HAP-1 (cell line): ENCODE measurements at regions not wholly inside any gene's neighbourhood (a gene's known extent, or its start where the extent isn't known, plus 50 kb on each side); places are given as distances from the start of the nearest gene placed in this dataset.
"Not testable (repeated sequence)": the region's sequence is repeated elsewhere in the genome, so short reads cannot be mapped to it uniquely, and the experiment has no call there.

Source experiments
- DNase-seq, 2 experiments: peaks; one replicate each; pipeline ENCODE4 v3.0.0-alpha.2; 2016 to 2020; ENCODE audit warnings: low spot score in 2 of 2
- H3K27me3 ChIP-seq: fragments of 250-450 bp; sonication (Bioruptor Pico); 2 replicates; pipeline ENCODE4 v1.5.1; 2020; ENCODE audit warnings: low read depth, mild to moderate bottlenecking, moderate library complexity
- H3K36me3 ChIP-seq: fragments of 250-450 bp; sonication (Bioruptor Pico); replicated peaks from 2 replicates; pipeline ENCODE4 v1.5.1; 2020; ENCODE audit warnings: mild to moderate bottlenecking
- H3K4me1 ChIP-seq: fragments of 250-450 bp; sonication (Bioruptor Pico); 2 replicates; pipeline ENCODE4 v1.5.1; 2020; ENCODE audit warnings: mild to moderate bottlenecking
- H3K4me3 ChIP-seq: fragments of 250-450 bp; sonication (Bioruptor Pico); 2 replicates; pipeline ENCODE4 v1.5.1; 2020; ENCODE audit warnings: mild to moderate bottlenecking, moderate library complexity
- H3K9me3 ChIP-seq: fragments of 250-450 bp; sonication (Bioruptor Pico); 2 replicates; pipeline ENCODE4 v1.5.1; 2020; ENCODE audit warnings: mild to moderate bottlenecking, moderate library complexity
- in situ Hi-C: fragments of 300-500 bp; cut with MboI; formaldehyde crosslinking; loops from 3 replicates; pipeline ENCODE4 v1.14.3; 2020; ENCODE audit warnings: low sequenced_read_pairs, inconsistent platforms, mixed read lengths

DNA sequence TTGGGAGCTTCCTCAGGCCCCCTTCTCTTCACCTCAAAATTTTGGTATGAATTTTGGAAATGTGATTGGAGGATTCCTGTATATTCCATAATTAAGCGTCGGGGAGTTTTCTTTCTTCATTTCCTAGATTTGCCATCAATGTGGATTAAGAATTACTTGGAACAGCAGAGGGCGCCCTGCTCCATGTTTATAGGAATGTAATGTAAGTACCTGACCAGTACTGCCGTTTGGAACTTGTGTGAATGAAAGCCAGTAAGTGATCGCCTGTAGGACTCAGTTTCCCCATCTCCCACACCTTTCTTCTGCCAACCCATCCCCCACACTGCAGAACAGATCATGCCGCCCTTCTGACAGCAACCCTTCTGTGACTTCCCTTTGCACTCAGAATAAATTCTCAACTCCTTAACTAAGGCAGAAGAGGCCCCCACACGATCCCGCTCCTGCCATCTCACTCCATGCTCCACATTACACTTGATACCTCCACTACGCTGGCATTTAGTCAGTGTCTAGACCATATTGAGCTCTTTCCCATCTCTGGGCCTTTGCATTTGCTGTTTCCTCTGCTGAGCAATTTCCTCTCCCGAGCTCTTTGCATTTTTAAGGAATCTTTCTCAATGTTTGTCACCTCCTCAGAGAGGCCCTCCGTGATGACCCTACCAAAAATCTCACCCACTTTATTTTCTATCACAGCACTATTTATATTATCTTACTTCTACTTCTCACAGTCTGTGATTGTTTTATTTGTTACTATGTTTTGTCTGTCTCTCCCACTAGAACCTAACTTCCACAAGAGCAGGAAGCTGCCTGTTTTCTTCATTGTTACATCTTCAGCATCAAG, 79.5 kb upstream of the HTR4 start:
- in situ Hi-C loops, result loop anchor here (25.0 kb wide), 1 partner anchor 547 kb away; no protein-coding TSS in a partner anchor
- H3K9me3 ChIP-seq, result no peaks in the 10 kb centered on the region
- H3K4me3 ChIP-seq, result no peak overlapping the region
- no peaks in the 10 kb centered on the region for H3K4me1 ChIP-seq
- H3K36me3 ChIP-seq, result no peaks in the 10 kb centered on the region
- peak; percentile 58 to 83 for DNase-seq
- H3K27me3 ChIP-seq, result peaks cover 6% of the 10 kb centered on the region; the same call in 1 of the 2 replicates

DNA sequence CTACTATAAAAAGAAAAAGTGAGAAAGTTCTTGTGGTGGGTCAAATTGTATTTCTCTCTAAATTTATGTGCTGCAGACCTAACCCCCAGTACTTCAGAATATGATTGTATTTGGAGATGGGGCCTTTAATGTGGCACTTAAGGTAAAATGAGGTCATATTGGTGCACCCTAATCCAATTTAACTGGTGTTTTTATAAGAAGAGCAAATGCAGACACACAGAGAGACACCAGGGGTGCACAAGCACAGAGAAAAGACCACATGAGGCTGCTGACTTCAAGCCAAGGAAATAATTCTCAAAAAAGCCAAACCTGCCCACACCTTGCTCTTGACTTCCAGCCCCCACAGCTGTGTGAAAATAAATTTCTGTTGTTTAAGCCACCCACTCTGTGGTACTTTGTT, 80.2 kb upstream of the HTR4 start:
- H3K27me3 ChIP-seq, result peaks cover 6% of the 10 kb centered on the region; the same call in 1 of the 2 replicates
- in situ Hi-C loops, result loop anchor here (25.0 kb wide), 1 partner anchor 547 kb away; no protein-coding TSS in a partner anchor

DNA sequence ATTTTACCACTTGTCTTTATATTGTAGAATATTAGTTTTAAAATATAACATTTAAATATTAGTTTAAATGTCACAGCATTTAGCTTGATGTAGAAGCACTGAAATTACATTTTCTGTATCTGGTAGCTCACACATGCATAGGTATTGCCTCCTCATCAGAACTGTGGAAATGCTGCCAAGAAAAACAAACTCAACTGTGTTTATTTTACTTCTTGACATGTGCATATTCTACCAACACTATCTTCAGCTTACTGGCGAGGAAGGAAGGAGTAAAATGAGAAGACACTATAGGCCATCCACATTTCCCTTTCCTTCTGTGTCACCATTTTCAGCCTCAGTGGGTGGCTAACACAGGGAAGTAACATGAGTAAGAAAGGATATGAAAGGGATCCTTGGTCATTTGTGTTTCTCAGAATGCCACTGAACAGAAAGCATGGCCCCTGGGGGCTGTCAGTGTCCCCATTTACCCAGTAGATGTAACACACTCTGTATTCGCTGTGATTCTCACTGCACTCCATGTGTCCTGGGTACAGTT, 81.0 kb upstream of the HTR4 start:
- Histone ChIP-seq H3K36me3 (no peaks in the 10 kb centered on the region), H3K4me1 (no peaks in the 10 kb centered on the region), H3K9me3 (no peaks in the 10 kb centered on the region), H3K4me3 (no peak overlapping the region), H3K27me3 (peaks cover 6% of the 10 kb centered on the region; the same call in 1 of the 2 replicates)
- DNase-seq, result no peak
- in situ Hi-C loops, result loop anchor here (25.0 kb wide), 1 partner anchor 548 kb away; no protein-coding TSS in a partner anchor

More for the DNA sequence above, 80.2 kb upstream of the HTR4 start:
- Histone ChIP-seq H3K36me3 (no peaks in the 10 kb centered on the region), H3K4me3 (no peak overlapping the region), H3K9me3 (no peaks in the 10 kb centered on the region), H3K4me1 (no peaks in the 10 kb centered on the region)
- no peak for DNase-seq

DNA sequence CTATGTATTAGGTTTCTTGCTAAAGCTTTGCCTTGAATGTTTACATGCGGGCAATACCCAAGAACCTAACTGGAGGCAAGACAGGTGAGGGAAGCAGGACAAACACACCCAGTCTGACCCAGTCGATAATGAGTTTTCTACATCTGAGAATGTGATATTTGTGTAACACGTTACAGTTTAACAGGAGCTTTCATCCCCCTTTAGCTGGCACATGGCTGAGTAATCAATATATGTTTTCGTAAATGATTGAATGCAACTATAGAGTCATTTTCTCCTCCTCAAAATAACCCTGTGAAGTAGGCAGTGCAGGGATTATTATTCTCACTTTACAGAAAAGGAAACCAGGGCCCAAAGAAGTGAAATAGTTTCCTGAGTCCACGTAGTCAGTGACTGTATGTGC, 84.7 kb upstream of the HTR4 start:
- Histone ChIP-seq H3K9me3 (no peaks in the 10 kb centered on the region), H3K27me3 (peaks cover 4% of the 10 kb centered on the region; the same call in 1 of the 2 replicates), H3K4me1 (no peaks in the 10 kb centered on the region), H3K4me3 (no peak overlapping the region), H3K36me3 (no peaks in the 10 kb centered on the region)
- DNase-seq, result no peak
- in situ Hi-C loops, result loop anchor here (25.0 kb wide), 1 partner anchor 552 kb away; no protein-coding TSS in a partner anchor

DNA sequence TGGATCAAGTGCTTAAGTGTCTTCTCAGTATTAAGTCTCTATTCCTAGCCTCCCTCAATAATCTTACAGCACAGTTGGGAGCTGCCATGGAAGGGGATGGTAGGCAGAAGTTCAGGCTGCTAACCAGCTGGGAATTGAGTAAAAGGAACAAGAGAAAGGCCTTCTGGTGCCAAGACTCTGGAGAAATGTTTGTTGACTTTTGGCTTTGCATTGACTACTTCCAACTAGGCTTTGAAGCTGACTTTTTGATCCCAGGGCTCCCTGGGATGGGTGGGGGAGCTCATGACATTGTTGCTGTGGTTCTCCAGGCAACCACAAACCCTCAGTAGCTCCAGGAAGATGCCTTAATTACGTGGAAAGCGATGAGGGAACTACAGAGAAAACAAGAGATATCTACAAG, 85.2 kb upstream of the HTR4 start:
- Histone ChIP-seq H3K9me3 (no peaks in the 10 kb centered on the region), H3K4me1 (no peaks in the 10 kb centered on the region), H3K27me3 (peaks cover 4% of the 10 kb centered on the region; the same call in 1 of the 2 replicates), H3K36me3 (no peaks in the 10 kb centered on the region), H3K4me3 (no peak overlapping the region)
- in situ Hi-C loops, result loop anchor here (25.0 kb wide), 1 partner anchor 552 kb away; no protein-coding TSS in a partner anchor
- no peak for DNase-seq

DNA sequence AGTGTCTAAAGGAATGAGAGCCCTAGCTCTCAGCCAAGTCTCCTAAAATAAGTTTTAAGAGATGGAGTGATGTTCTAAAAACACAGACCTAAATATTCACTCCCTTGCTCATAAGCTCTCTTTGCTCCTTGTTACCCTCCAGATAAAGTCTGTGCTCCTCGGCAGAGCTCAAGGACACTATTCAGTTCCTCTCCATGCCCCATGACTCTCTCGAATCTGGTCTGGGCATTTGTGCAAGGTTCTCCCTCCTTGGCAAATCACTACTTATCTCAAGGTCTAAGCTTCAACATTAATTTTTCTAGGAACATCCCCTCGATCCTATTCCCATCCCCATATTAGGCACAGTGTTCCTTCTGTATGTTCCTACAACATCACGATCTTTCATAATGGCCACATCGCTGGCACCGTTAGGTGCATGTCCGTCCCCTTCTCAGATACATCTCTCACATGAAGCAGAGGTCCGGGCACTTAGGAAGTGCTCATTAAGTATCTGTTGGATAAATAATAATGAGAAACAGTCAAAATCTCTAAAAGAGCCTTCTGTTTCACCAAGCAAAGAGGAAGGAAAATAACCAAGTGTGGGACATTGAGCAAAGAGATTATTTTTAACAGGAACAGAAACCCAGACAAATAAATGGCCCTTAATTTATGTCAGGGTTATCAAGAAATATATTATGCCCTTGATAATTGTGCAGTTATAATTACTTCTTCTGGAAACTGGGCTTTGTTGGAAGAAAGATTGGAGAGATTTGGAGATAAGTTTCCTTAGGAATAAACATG, 85.9 kb upstream of the HTR4 start:
- in situ Hi-C loops, result loop anchor here (25.0 kb wide), 1 partner anchor 553 kb away; no protein-coding TSS in a partner anchor

DNA sequence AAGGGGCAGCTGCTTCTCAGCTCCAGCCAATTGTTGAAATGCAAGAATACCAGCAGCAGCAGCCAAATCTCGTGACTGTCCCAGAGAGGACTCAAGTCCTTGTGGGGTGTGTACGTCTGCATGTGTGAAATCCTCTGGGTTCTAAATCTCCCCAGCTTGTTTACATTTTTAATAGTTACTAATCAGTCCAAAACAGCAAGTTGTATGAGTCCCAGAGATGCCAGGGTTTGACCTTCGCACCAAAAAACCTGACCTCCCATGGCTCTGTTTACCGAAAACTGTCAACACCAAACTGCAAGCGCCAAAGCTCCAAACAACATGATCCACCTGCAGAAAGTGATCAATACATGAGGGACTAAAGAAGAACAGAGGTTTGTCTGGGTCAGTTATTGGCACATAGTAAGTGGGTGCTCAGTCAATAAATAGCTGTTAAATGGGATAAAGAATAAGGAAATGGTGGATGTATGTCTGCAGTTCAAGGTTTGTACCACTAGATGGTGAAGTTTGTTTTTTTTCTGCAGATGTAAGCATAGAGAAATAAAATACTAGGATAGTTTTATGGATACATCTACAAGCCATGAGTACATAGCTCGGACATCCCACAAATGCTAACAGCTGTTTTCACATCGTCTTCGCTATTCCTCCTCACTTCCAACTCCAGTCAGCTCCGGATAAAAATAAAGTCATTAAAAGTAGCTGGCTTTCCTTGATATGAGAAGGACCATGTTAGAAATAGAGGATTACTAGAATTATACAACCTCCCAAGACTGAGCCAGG, 85.3 kb upstream of the ADRB2 start:
- in situ Hi-C loops, result loop anchor here (25.0 kb wide), 1 partner anchor 554 kb away; no protein-coding TSS in a partner anchor
- no peaks in the 10 kb centered on the region for H3K36me3 ChIP-seq
- peak in 1 of 2 experiments; percentile 8 for DNase-seq

More for the DNA sequence above, 85.9 kb upstream of the HTR4 start:
- DNase-seq, result no peak
- H3K4me1 ChIP-seq, result no peaks in the 10 kb centered on the region
- no peaks in the 10 kb centered on the region for H3K27me3 ChIP-seq
- no peaks in the 10 kb centered on the region for H3K36me3 ChIP-seq
- no peak overlapping the region for H3K4me3 ChIP-seq
- no peaks in the 10 kb centered on the region for H3K9me3 ChIP-seq

DNA sequence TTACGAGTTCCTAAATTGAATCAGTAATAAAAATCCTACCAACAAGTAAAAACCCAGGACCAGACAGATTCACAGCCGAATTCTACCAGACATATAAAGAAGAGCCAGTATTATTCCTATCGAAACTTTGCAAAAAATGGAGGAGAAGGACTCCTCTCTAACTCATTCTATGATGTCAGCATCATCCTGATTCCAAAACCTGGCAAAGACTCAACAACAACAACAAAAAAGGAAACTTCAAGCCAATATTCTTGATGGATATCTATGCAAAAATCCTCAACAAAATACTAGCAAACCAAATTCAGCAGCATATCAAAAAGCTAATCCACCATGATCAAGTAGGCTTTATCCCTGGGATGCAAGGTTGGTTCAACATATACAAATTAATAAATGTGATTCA, 84.6 kb upstream of the ADRB2 start:
- not testable (repeated sequence) for H3K4me3 ChIP-seq, H3K9me3 ChIP-seq, H3K4me1 ChIP-seq, H3K36me3 ChIP-seq, DNase-seq, H3K27me3 ChIP-seq
- in situ Hi-C loops, result loop anchor here (25.0 kb wide), 1 partner anchor 554 kb away; no protein-coding TSS in a partner anchor

More for the DNA sequence above, 85.3 kb upstream of the ADRB2 start:
- Histone ChIP-seq H3K9me3 (no peaks in the 10 kb centered on the region), H3K4me1 (no peaks in the 10 kb centered on the region), H3K27me3 (no peaks in the 10 kb centered on the region), H3K4me3 (no peak overlapping the region)

DNA sequence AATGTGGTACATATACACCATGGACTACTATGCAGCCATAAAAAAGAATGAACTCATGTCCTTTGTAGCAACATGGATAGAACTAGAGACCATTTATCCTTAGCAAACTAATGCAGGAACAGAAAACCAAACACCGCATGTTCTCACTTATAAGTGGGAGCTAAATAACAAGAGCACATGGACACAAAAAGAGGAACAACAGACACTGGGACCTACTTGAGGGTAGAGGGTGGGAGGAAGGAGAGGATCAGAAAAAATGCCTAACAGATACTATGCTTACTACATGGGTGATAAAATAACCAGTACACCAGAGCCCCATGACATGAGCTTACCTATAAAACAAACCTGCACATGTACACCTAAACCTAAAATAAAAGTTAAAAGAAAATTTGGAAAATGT, 82.0 kb upstream of the ADRB2 start:
- in situ Hi-C loops, result loop anchor here (25.0 kb wide), 1 partner anchor 557 kb away; no protein-coding TSS in a partner anchor
- H3K4me3 ChIP-seq, H3K36me3 ChIP-seq, H3K27me3 ChIP-seq, H3K4me1 ChIP-seq, H3K9me3 ChIP-seq, DNase-seq: not testable (repeated sequence)

DNA sequence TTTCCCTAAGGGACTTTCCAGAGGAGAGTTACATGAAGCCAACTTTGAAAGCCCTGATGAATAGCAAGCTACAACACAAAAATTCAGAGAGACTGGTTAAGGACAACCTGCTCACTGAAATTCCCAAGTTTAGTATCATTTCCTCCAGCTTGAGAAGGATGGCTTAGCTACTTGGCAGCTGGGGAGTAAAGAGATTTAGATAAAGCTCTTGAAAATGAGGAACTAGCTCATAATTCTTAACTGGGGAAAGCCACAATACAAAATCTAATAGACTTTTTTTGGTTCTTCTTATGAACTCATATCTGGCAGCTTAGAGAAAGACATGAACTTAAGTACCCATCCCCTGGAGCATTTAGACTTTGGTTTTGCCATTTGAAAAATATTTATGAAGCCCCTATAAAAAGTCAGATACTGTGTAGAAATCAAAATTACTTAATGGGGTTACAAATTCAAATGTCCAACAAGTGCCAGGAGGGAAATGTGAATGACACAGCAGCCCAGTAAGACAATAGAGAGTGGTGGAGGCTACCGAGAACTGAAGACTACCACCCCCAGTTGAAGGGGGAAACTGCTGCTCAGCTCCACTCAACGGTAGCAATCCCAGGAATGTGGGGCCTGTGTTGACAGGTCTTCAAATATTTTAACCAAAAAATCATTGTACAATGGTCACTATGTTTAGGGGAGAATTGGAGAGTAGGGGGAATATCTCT, 79.4 kb upstream of the ADRB2 start:
- Histone ChIP-seq H3K4me1 (no peaks in the 10 kb centered on the region), H3K36me3 (no peaks in the 10 kb centered on the region), H3K27me3 (no peaks in the 10 kb centered on the region), H3K9me3 (no peaks in the 10 kb centered on the region), H3K4me3 (no peak overlapping the region)
- DNase-seq, result no peak
- in situ Hi-C loops, result loop anchor here (25.0 kb wide), 1 partner anchor 560 kb away; no protein-coding TSS in a partner anchor

DNA sequence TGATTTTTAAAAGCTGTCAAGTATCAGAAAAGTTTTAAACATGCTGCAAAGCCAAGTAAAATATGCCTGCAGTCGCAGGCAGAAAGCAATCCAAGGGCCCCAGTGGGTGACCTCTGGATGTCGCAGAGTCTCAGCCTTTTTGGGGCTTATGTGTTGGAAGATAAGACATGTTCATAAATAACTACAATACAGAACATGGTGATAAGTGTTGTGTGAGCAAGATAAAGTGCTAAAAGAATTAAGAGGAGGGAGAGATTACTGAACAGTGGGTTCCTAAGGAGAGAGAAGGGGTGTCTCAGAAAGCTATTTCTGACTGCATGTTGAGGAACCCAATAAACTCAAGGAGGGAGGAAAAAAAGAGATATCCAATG, 78.9 kb upstream of the ADRB2 start:
- Histone ChIP-seq H3K4me1 (no peaks in the 10 kb centered on the region), H3K36me3 (no peaks in the 10 kb centered on the region), H3K27me3 (no peaks in the 10 kb centered on the region), H3K4me3 (no peak overlapping the region), H3K9me3 (no peaks in the 10 kb centered on the region)
- in situ Hi-C loops, result loop anchor here (25.0 kb wide), 1 partner anchor 560 kb away; no protein-coding TSS in a partner anchor
- DNase-seq, result no peak

DNA sequence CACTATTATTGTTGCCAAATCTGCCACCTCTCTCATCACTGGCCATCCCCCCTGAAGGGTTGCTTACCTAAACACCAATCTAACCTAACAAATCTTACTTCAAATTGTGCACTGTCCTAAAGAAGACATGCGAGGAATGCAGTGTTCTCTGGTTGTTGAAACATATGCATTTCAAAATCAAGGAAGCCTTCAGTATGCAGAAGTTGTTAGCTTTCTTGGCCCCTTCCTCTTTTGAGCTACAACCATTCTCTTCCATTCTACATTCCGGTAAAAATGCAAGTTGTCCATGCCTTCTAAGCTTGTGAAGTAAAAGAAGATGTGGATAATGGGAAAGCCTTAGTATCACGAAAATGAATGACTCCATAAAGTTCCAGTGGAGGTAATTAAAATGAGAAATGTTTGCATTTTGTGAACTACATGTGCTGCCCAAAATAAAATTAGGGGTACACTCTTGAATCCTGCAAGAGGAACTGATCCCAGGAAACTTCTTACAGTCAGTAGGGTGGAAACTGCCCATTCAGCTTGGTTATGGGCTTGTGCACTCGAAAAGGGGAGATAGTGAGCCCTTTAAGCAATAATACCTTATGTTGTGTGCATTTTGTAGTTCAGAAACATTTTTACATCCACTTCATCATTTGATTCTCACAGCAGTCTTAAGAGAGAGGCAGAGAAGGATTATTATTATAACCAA, 77.6 kb upstream of the ADRB2 start:
- Histone ChIP-seq H3K36me3 (no peaks in the 10 kb centered on the region), H3K4me1 (no peaks in the 10 kb centered on the region), H3K9me3 (no peaks in the 10 kb centered on the region), H3K4me3 (no peak overlapping the region), H3K27me3 (no peaks in the 10 kb centered on the region)
- DNase-seq, result no peak
- in situ Hi-C loops, result loop anchor here (25.0 kb wide), 1 partner anchor 562 kb away; no protein-coding TSS in a partner anchor
